Esophagus (tissue), 2 donors: ENCODE measurements at regions not wholly inside any gene's neighbourhood (a gene's known extent, or its start where the extent isn't known, plus 50 kb on each side); places are given as distances from the start of the nearest gene placed in this dataset.

Experiments used
- H3K27ac ChIP-seq, 2 donors: one replicate each; pipeline ENCODE4 v1.5.1; 2013; ENCODE audit warnings: low read depth in 2 of 2, mild to moderate bottlenecking in 2 of 2, inconsistent platforms in 1 of 2, low read length in 1 of 2, moderate library complexity in 1 of 2
- H3K27me3 ChIP-seq, 2 donors: one replicate each; pipeline ENCODE4 v1.6.1; 2013; ENCODE audit warnings: low read length in 2 of 2, control low read depth in 1 of 2, mild to moderate bottlenecking in 1 of 2; ENCODE audit not compliant: insufficient read depth in 2 of 2, control insufficient read depth in 1 of 2
- H3K36me3 ChIP-seq, 2 donors: one replicate each; pipeline ENCODE4 v1.6.1; 2013; ENCODE audit warnings: low read length in 1 of 2; ENCODE audit not compliant: control insufficient read depth in 2 of 2, insufficient read depth in 2 of 2
- H3K4me1 ChIP-seq, 2 donors: one replicate each; pipeline ENCODE4 v1.6.1; 2013; ENCODE audit warnings: low read length in 1 of 2; ENCODE audit not compliant: control insufficient read depth in 2 of 2, insufficient read depth in 2 of 2
- H3K4me3 ChIP-seq, 2 donors: one replicate each; pipeline ENCODE4 v1.5.1; 2013; ENCODE audit warnings: low read length in 2 of 2, mild to moderate bottlenecking in 2 of 2, low read depth in 1 of 2, moderate library complexity in 1 of 2
- H3K9me3 ChIP-seq, 2 donors: one replicate each; pipeline ENCODE4 v1.6.1; 2013; ENCODE audit warnings: mild to moderate bottlenecking in 2 of 2, low read depth in 1 of 2, low read length in 1 of 2, moderate library complexity in 1 of 2; ENCODE audit not compliant: control insufficient read depth in 2 of 2, insufficient read depth in 1 of 2
- WGBS, 2 donors: extraction: QIAGEN DNeasy Blood & Tissue Kit; methylation state at CpG; one replicate each; pipeline ENCODE4 v1.1.7; 2013; 5-methylcytosine and 5-hydroxymethylcytosine counted together
- donor health status: healthy with polysubstance abuse.
- donor health status: Bipolar disorder and iron deficiency.

DNA sequence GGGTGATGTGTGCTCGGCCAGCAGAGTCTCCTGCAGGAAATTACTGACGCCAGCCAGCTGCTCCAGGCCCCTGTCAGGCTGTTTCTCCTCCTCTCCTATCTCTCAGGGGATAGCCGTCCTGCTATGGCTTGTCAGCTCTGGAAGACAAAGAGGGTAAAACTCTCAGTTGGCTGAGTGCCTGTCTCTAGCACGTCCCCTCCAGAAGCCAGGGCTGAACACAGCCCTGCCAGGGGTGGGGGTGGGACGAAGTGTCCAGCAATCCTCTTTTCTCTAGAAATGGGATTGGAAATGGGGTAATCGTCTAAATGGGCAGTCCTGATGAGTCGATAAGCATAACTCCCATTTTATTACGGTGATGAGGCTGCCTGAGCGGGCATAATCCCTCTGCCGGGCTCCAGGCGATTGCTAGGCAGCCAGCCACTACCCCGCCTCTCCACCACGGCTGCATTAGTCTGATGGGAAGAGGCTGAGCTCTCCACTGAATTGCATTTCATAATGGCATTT lies 89.1 kb upstream of the GNAO1 start:
- Histone ChIP-seq H3K27me3 (no peaks in the 10 kb centered on the region), H3K36me3 (no peaks in the 10 kb centered on the region), H3K4me1 (peaks cover 0 to 3% of the 10 kb centered on the region in 2 donors), H3K9me3 (peaks cover 0 to 1% of the 10 kb centered on the region in 2 donors), H3K4me3 (no peak overlapping the region), H3K27ac (peak overlapping the region in 1 of 2 donors; percentile 15)
- 19 to 24% methylated on average over 13 of the region's 13 CpGs for WGBS, 2 donors

DNA sequence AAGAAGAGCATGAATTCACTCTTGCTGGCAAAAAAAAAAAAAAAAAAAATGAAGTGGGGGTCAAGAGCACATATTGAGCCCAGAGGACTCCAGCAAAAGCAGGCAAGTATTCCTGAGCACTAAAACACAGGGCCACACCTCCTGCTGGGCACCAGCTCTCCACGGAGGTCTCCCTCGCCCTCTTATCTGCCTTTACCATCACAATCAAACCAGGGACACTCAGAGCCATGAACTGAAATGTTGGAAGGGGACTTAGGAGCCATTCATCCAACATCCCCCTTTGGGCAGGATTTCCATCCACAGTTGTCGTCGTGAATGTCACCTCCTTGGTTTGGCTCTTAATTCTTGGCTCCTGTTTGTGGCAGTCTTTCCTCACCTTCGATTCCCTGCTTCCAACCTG lies 89.8 kb upstream of the GNAO1 start:
- Histone ChIP-seq H3K36me3 (no peaks in the 10 kb centered on the region), H3K27ac (no peak overlapping the region), H3K4me1 (peaks cover 0 to 3% of the 10 kb centered on the region in 2 donors), H3K4me3 (no peak overlapping the region), H3K9me3 (peaks cover 0 to 1% of the 10 kb centered on the region in 2 donors), H3K27me3 (no peaks in the 10 kb centered on the region)
- WGBS, 2 donors: 57 to 60% methylated on average over 5 of the region's 5 CpGs

DNA sequence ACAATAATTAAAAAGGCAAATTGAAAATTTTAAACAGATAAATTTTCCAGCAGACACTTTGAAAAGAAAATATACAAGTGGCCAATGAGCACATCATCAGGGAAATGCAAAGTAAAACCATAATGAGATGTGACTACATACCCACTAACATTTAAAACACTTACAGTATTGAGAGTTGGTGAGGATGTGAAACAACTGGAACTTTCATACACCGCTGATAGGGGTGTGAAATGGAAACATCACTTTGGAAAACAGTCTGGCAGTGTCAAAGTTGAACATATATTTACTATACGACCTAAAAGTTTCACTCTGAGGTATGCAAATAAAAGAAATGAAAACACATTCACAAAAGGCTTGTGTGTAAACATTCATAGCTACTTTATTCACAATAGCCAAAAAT lies 94.0 kb upstream of the GNAO1 start:
- Histone ChIP-seq H3K4me1 (peaks cover 0 to under 1% of the 10 kb centered on the region in 2 donors), H3K27ac (no peak overlapping the region)
- WGBS, 2 donors: 51 to 61% methylated on average over 2 of the region's 2 CpGs

DNA sequence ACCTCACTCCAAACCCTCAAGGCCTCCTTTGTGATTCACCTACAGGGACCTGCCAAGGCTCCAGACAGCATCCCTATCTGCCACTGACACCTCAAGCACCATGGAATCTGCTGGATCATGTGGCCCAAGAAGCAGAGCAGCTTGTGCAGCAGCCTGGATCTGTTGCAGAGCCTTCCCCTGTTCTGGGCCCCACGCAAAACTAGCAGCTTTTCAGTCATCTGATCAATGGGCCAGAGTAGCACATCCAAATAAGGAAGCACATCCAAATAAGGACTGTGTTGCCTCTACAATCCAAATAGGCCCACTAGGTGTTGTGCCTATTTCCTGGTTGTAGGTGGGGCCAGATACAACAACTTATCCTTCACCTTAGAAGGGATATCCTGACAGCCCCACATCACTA lies 97.1 kb upstream of the GNAO1 start:
- Histone ChIP-seq H3K4me1 (no peaks in the 10 kb centered on the region), H3K9me3 (no peaks in the 10 kb centered on the region), H3K27ac (no peak overlapping the region), H3K36me3 (no peaks in the 10 kb centered on the region), H3K27me3 (no peaks in the 10 kb centered on the region), H3K4me3 (no peak overlapping the region)
- WGBS, 2 donors: 47 to 79% methylated on average over 1 of the region's 1 CpG

More for the DNA sequence above, 94.0 kb upstream of the GNAO1 start:
- Histone ChIP-seq H3K27me3 (no peaks in the 10 kb centered on the region), H3K9me3 (no peaks in the 10 kb centered on the region), H3K4me3 (no peak overlapping the region), H3K36me3 (no peaks in the 10 kb centered on the region)

DNA sequence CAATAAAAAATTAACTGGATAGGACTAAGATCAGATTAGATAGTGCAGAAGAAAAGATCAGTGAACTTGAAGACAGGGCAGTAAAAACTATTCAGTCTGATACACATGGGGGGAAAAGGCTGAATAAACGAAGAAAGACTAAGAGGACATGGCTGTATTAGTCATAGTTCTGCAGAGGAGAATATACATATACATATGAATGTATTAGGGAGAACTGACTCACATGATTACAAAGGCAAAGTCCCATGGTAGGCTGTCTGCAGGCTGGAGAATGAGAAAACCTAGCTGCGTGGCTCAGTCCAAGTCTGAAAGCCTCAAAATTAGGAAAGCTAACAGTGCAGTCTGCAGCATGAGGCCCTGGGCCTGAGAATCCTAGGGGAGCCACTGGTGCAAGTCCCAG lies 98.2 kb upstream of the GNAO1 start:
- Histone ChIP-seq H3K27ac (no peak overlapping the region), H3K9me3 (no peaks in the 10 kb centered on the region), H3K4me1 (no peaks in the 10 kb centered on the region), H3K27me3 (no peaks in the 10 kb centered on the region), H3K4me3 (no peak overlapping the region), H3K36me3 (no peaks in the 10 kb centered on the region)
- 60 to 66% methylated on average over 2 of the region's 2 CpGs for WGBS, 2 donors

DNA sequence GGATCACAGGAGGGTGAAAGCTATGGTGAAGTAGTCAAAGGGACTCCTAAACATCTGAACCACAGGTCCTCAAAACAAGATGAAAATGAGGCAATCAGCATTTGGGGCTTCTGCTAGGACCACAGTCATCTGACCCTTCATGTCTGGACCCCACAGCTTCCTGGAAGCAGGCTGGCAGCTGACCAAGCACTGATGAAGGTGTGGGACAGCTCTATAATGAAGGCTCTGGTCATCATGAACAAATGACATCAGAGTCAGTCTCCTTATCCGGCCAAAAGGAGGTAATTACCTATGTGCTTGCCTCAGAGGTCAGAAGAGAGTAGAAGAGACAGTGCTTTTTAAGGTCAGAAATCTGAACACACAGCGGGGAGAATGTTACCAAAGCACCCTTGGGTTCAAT lies 101.2 kb upstream of the GNAO1 start:
- no peaks in the 10 kb centered on the region for H3K4me1 ChIP-seq
- H3K9me3 ChIP-seq: no peaks in the 10 kb centered on the region
- H3K27me3 ChIP-seq: no peaks in the 10 kb centered on the region
- H3K4me3 ChIP-seq: no peak overlapping the region
- H3K36me3 ChIP-seq: no peaks in the 10 kb centered on the region
- WGBS, 2 donors: 77 to 87% methylated on average over 2 of the region's 2 CpGs
- H3K27ac ChIP-seq: no peak overlapping the region

DNA sequence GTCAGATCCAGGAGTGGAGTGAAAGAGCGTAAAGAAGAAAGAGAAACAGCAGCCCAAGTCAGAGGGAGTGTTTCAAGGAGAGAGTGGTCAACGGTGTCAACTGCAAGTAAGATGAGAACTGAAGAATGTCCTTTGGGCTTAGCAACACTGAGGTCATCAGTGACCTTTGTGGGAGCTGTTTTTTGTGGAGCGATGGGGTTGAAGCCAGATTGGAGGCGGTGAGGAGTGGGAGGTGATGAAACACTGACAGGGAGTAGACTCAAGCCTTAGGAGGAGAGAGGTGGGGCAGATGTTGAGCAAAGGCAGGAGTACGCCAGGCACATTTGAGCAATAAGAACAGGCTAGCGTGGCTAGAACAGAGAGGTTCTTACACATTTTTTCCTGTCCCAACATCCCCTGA lies 103.7 kb upstream of the GNAO1 start:
- Histone ChIP-seq H3K27ac (no peak overlapping the region), H3K27me3 (no peaks in the 10 kb centered on the region), H3K9me3 (no peaks in the 10 kb centered on the region), H3K4me3 (no peak overlapping the region), H3K36me3 (no peaks in the 10 kb centered on the region), H3K4me1 (no peaks in the 10 kb centered on the region)
- WGBS, 2 donors: 81 to 82% methylated on average over 6 of the region's 6 CpGs

DNA sequence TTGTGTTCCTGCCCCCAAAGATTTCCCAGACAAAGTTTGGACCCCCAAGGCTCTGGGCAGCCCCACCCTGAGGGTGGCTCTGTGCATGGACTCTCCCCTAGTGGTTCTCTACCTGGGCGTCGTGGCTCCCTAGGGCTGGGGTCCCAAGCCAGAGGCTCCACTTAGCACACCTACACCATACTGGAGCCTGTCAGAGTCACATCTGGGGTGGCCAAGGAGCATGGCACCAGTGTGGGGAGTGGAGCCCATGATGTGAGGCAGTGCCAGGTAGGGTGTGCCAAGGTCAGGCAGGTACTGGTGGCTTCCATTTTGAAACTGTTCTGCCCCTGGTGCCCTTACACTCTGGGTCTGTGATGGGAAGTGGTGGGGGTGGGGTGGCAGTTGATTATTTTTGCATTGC lies 109.9 kb upstream of the GNAO1 start:
- WGBS, 2 donors: 89 to 94% methylated on average over 2 of the region's 2 CpGs
- H3K36me3 ChIP-seq: no peaks in the 10 kb centered on the region

DNA sequence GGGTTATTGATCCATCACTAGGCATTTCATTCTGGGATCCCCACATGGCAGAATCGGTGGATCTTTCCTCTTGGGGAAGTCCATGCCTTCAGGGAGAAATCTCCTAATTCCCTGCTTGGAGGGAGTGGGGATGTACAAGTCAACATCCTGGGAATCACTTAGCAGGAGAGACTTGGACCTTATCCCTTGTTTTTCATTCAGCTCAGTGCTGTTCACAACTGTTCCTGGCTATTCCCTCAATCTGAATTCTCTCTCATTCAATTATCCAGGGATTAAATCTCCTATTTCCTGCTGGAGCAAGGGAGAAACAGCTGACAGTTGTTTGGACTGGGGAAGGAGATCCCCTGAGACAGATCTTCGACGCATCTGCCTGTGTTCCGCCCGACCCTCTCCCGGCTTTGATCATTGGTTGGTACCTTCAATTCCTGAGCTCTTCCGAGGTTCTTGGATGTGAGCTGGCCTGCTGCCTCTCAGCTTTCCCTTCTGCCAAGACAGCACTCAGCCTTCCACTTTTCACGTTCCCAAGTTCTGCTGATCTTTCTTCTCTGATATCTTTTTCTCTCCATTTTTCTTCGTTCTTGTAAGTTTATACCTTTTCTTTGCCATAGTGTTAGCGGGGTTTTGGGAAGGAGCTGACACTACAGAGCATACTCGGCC lies 115.4 kb upstream of the GNAO1 start:
- H3K27ac ChIP-seq: no peak overlapping the region
- WGBS, 2 donors: 64 to 65% methylated on average over 11 of the region's 11 CpGs
- no peak overlapping the region for H3K4me3 ChIP-seq
- no peaks in the 10 kb centered on the region for H3K4me1 ChIP-seq
- no peaks in the 10 kb centered on the region for H3K36me3 ChIP-seq
- H3K27me3 ChIP-seq: no peaks in the 10 kb centered on the region
- H3K9me3 ChIP-seq: no peaks in the 10 kb centered on the region

More for the DNA sequence above, 109.9 kb upstream of the GNAO1 start:
- H3K9me3 ChIP-seq: no peaks in the 10 kb centered on the region
- H3K27me3 ChIP-seq: no peaks in the 10 kb centered on the region
- H3K4me1 ChIP-seq: no peaks in the 10 kb centered on the region
- no peak overlapping the region for H3K27ac ChIP-seq
- no peak overlapping the region for H3K4me3 ChIP-seq

DNA sequence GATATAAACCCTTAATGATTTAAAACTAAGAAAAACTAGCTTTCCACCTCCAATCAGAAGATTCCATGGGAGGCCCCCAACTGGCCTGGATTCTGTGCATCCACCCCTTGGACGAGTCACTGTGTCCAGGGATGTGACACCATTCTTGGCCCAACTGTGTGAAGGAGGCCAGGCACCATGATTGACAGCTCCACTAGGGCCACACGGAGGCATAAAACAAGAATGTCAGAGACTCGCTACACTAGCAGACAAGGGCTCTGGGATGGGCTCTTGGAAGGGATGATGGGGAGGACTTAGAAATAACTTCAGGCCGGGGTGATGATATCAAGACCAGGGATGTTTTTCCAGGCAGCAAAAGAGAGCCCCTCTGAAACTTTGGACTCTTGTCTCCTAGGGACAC lies 117.8 kb upstream of the GNAO1 start:
- no peaks in the 10 kb centered on the region for H3K9me3 ChIP-seq
- H3K27me3 ChIP-seq: no peaks in the 10 kb centered on the region
- H3K36me3 ChIP-seq: no peaks in the 10 kb centered on the region
- no peaks in the 10 kb centered on the region for H3K4me1 ChIP-seq
- WGBS, 2 donors: 63 to 76% methylated on average over 4 of the region's 4 CpGs
- H3K4me3 ChIP-seq: no peak overlapping the region
- H3K27ac ChIP-seq: no peak overlapping the region
